NCI-H1930 (cell line): ENCODE measurements at regions not wholly inside any gene's neighbourhood (a gene's known extent, or its start where the extent isn't known, plus 50 kb on each side); places are given as distances from the start of the nearest gene placed in this dataset.

Experiments
- DNase-seq, 2 experiments: peaks; one replicate each; lab custom pipeline; 2025; lab: John Stamatoyannopoulos, UW

GRCh38 chr2:217061916-217062505 is 202.1 kb upstream of the TNP1 start:
- DNase-seq = no peak

DNA sequence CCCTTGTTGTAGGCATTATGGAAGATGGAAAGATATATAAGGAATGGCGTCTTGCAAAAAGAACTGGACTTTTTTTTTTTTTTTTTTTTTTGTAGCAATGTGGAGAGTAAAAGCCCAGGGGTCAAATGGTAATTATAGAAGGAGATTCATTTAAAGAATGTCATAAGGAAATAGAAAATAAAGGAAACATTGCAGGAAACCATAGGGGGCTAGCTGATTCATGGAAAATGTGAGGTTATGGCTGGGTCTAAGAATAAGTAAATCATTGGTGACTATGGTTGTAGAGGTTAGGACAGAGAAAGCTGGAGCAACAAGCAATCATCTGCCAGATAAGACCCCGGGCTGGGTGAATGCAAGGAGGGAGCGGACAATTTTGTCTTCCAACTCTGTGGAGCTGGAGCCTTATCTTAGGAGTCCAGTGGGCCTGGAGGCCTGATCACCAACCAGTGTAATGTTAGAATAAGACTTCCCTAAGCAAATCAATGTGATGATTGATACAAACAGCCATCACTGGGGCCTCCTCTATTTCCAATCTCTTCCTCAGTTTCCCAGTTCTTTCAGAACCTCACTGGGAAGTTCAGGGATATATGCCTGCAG is 201.2 kb upstream of the TNP1 start:
- no peak for DNase-seq

- DNase-seq = no peak
These were observed 200.7 kb upstream of the TNP1 start for GRCh38 chr2:217060516-217060915.

DNA sequence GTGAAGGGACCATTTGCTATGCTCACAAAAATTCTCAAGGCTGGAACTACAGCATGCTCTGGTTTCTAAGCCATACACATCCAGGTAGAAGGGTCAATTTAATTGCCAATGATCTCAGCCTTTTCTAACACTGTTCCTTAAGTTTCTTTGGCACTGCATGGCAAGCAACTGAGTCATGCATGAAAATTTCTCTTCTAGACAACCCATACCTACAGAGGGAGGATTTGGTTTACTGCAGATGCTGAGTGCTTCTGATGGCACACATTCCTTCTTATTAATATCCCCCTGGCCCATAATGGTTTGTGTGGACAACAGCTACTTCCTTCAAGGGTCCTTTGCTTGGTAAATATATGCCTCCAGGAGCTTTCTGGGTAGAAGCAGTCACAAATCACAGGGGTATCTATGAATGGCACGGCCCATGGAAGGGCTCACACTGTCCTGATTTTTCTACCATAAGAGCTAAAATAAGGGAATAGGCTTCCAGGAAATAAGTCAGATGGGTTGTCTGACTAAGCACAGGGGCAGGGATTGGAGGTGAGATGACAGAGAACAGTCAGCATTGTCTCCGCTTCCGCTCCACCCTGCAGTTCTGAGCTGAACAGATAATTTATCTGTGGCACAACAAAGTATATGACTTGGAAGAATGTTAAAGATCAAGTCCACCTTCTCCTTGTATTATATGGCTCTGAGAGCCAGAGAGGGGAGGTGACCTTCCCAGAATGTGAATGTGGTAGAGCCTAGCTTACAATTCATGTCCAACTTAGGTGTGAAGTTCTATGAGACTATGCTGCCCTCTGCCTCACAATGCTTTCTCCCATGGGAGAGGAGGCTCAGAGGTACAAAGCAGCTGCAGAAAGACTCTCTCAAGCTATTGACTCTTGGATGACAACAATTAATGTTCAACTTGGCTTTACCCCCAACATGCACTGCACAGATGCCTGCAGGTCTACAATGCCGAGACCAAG is 199.2 kb upstream of the TNP1 start:
- DNase-seq = no peak

DNA sequence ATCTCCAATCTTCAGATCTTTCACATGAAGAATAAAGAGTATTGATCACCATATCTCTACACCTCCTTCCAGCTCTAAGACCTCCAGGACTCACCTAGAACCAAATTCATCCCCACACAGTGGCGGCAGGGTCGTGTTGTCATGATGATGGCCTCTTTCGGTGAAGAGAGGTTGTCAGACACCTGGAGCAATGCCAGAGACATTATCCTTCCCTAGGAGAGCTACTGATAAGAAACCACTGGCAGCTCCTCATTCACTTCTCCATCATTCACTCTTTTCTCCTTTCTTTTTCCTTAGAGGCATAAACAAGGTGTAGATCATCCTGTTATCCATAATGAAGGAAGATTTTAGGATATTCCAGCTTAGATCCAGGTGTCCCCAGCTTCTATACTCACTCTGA is 197.9 kb upstream of the TNP1 start:
- DNase-seq = no peak

GRCh38 chr2:217055624-217056023 is 195.8 kb upstream of the TNP1 start:
- DNase-seq = no peak

GRCh38 chr2:217054791-217055190 is 194.9 kb upstream of the TNP1 start:
- no peak for DNase-seq

GRCh38 chr2:217052856-217053577 is 193.2 kb upstream of the TNP1 start:
- DNase-seq = no peak

- no peak for DNase-seq
These were observed 191.6 kb upstream of the TNP1 start for GRCh38 chr2:217051416-217051815.

DNA sequence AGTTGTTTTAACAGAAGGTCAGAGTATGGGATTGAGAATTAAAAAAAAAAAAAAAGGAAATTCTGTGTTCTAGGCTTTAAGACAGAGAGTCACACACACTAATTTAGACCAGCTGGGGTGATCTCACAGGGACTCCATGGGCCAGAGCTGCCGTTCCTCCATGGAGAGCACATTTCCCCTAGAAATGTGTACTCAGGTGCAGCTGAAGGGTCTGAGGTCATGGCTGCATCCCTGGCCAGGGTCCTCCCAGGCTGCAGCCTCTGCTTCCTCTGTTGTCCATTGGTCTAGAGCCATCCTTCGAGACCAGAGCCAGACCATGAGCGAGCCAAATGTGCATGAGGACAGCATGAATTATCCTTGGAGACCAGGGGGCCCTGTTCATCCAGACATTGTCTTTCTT is 190.1 kb upstream of the TNP1 start:
- DNase-seq = no peak

GRCh38 chr2:217049422-217049821 is 189.6 kb upstream of the TNP1 start:
- DNase-seq = no peak

DNA sequence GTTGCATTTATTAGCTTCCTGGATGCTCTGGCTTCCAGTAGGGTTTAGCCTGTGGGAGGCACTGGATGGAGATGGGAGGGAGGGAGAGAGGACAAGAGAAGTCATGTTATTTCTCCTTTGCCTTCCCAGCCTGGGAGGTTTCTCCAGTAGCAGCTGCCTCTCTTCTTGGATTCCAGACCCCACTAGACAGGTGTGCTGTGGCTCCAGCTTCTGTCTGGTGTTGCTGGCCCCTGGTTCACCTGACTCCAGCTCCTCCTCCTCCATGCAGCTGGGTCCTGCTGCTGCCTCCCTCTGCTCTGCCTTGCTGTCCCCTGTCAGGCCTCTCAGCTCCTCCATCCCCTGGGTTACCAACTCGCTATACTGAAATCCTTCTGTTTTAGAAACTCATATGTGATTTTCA is 188.9 kb upstream of the TNP1 start:
- no peak for DNase-seq

- no peak for DNase-seq
These were observed 187.8 kb upstream of the TNP1 start for GRCh38 chr2:217047631-217048030.

DNA sequence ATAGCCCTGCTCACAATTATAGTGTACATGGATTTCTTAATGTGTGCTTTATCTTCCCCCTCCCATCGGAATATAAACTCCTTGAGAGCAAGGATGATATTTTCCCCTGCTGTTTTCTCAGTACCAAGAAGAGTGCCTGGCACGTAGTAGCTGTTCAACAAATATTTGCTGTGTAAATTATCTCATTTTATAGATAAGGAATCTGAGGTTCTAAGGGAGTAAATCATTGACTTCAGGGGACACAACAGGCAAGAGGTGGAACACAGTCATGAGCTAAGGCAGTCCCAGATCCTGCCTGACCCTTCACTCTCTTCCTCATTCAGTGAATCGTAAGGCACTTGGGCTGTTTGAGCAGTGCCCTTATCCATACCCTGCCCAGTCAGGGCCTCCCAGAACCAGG is 187.3 kb upstream of the TNP1 start:
- DNase-seq = no peak

- no peak for DNase-seq
These were observed 186.0 kb upstream of the TNP1 start for GRCh38 chr2:217045700-217046475.

DNA sequence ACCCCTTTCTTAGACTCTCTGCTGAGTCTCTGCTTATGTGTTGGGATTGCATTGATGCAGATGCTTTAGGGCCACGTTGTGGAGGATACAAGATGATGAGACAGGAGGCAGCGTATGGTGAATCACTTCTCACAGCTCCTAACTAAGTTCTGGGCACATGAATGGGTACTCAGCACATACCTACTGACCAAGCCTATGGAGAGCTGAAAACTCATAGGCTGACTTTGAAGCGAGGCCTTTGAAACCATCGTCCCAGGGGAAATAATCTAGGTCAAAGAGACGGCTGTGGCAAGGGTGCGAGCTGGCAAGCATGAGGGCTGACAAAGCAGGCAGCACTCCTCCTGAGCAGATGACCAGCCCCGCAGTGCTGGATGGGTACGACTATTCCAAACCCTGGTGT is 180.2 kb upstream of the TNP1 start:
- DNase-seq = no peak

- DNase-seq = no peak
These were observed 178.1 kb upstream of the TNP1 start for GRCh38 chr2:217038001-217038400.

- DNase-seq = no peak
These were observed 177.5 kb upstream of the TNP1 start for GRCh38 chr2:217037353-217037752.

GRCh38 chr2:217035967-217036366 is 176.1 kb upstream of the TNP1 start:
- DNase-seq = no peak

- DNase-seq = no peak
These were observed 173.3 kb upstream of the TNP1 start for GRCh38 chr2:217033186-217033585.

GRCh38 chr2:217031445-217031844 is 171.6 kb upstream of the TNP1 start:
- DNase-seq = no peak

GRCh38 chr2:217030081-217030480 is 170.2 kb upstream of the TNP1 start:
- no peak for DNase-seq
